GM19467 (cell line): ENCODE measurements at regions not wholly inside any gene's neighbourhood (a gene's known extent, or its start where the extent isn't known, plus 50 kb on each side); places are given as distances from the start of the nearest gene placed in this dataset.
A peak's percentile ranks its signal among the peaks of the same experiment; 100 is the strongest.
"Not testable (repeated sequence)": the region's sequence is repeated elsewhere in the genome, so short reads cannot be mapped to it uniquely, and the experiment has no call there.

Source experiments
- ATAC-seq: cut with Tn5 transposase; IDR thresholded peaks from one replicate; pipeline ENCODE4 v1.9.1; 2021; ENCODE audit warnings: mild to moderate bottlenecking, moderate library complexity; ENCODE audit not compliant: unreplicated experiment

GRCh38 chr3:30479737-30480136, 126.7 kb upstream of the TGFBR2 start:
- ATAC-seq = not testable (repeated sequence)

- not testable (repeated sequence) for ATAC-seq
Measured at GRCh38 chr3:30480156-30480555, 126.2 kb upstream of the TGFBR2 start.

- ATAC-seq = no peak
Measured at GRCh38 chr3:30480587-30480986, 125.8 kb upstream of the TGFBR2 start.

- ATAC-seq = no peak
Measured at GRCh38 chr3:30481241-30481640, 125.2 kb upstream of the TGFBR2 start.

GRCh38 chr3:30484229-30484628, 122.2 kb upstream of the TGFBR2 start:
- ATAC-seq = not testable (repeated sequence)

- no peak for ATAC-seq
Measured at GRCh38 chr3:30486368-30486767, 120.0 kb upstream of the TGFBR2 start.

- no peak for ATAC-seq
Measured at GRCh38 chr3:30488070-30488756, 118.2 kb upstream of the TGFBR2 start.

GRCh38 chr3:30492322-30493192, 113.8 kb upstream of the TGFBR2 start:
- ATAC-seq = no peak

GRCh38 chr3:30493911-30494311, 112.5 kb upstream of the TGFBR2 start:
- ATAC-seq = no peak

- no peak for ATAC-seq
Measured at GRCh38 chr3:30495172-30496065, 111.0 kb upstream of the TGFBR2 start.

GRCh38 chr3:30496066-30496966, 110.1 kb upstream of the TGFBR2 start:
- ATAC-seq = no peak

- no peak for ATAC-seq
Measured at GRCh38 chr3:30498587-30498967, 107.8 kb upstream of the TGFBR2 start.

- peak; percentile 90 for ATAC-seq
Measured at GRCh38 chr3:30500666-30501399, 105.6 kb upstream of the TGFBR2 start.

GRCh38 chr3:30501526-30501925, 104.9 kb upstream of the TGFBR2 start:
- ATAC-seq = no peak

- ATAC-seq = no peak
Measured at GRCh38 chr3:30502051-30502741, 104.2 kb upstream of the TGFBR2 start.

GRCh38 chr3:30502742-30503073, 103.7 kb upstream of the TGFBR2 start:
- ATAC-seq = peak; percentile 41

- ATAC-seq = no peak
Measured at GRCh38 chr3:30503446-30503845, 103.0 kb upstream of the TGFBR2 start.

- ATAC-seq = no peak
Measured at GRCh38 chr3:30504939-30505338, 101.5 kb upstream of the TGFBR2 start.
